Activated naive CD8-positive, alpha-beta T cell treated with anti-CD3 and anti-CD28 coated beads, Interleukin-2, amount 10 ng/mL, durations not matched to agents 7 days and 5 days (primary cell): ENCODE measurements at regions not wholly inside any gene's neighbourhood (a gene's known extent, or its start where the extent isn't known, plus 50 kb on each side); places are given as distances from the start of the nearest gene placed in this dataset.

Experiments used
- ATAC-seq: fragments of 150-1000 bp; cut with Tn5 transposase; one replicate; pipeline ENCODE4 v1.10.0; 2021; ENCODE audit warnings: low read depth, moderate library complexity
- POLR2A ChIA-PET: fragments of 350-600 bp; sonication (Branson Sonifier 250); formaldehyde crosslinking; loops from one replicate; lab custom pipeline; 2021; ENCODE audit warnings: antibody characterized with exemption; lab: Charles Lee
- DNase-seq: peaks from one replicate; pipeline ENCODE4 v3.0.0; 2021
- H3K27ac Mint-ChIP-seq: one replicate; pipeline ENCODE4 v1.8.0; 2022; ENCODE audit warnings: mild to moderate bottlenecking, mixed read lengths
- H3K27me3 Mint-ChIP-seq: one replicate; pipeline ENCODE4 v1.8.0; 2022; ENCODE audit warnings: mild to moderate bottlenecking, moderate library complexity, mixed read lengths
- H3K36me3 Mint-ChIP-seq: one replicate; pipeline ENCODE4 v1.8.0; 2021; ENCODE audit warnings: mild to moderate bottlenecking, mixed read lengths
- H3K4me1 Mint-ChIP-seq: one replicate; pipeline ENCODE4 v1.8.0; 2021; ENCODE audit warnings: mixed read lengths
- H3K4me3 Mint-ChIP-seq: one replicate; pipeline ENCODE4 v1.8.0; 2022; ENCODE audit warnings: mild to moderate bottlenecking, moderate library complexity, mixed read lengths
- H3K9me3 Mint-ChIP-seq: one replicate; pipeline ENCODE4 v1.8.0; 2021; ENCODE audit warnings: mixed read lengths

- POLR2A ChIA-PET = no interaction called here
- Mint-ChIP-seq H3K27me3 (no peaks in the 10 kb centered on the region), H3K4me3 (no peak overlapping the region), H3K27ac (no peak overlapping the region), H3K9me3 (no peaks in the 10 kb centered on the region), H3K4me1 (no peaks in the 10 kb centered on the region), H3K36me3 (peaks cover 25% of the 10 kb centered on the region)
- ATAC-seq (no peak), DNase-seq (no peak)
Observed at GRCh38 chrX:74251006-74251930, 52.7 kb upstream of the ZCCHC13 start.

- POLR2A ChIA-PET = no interaction called here
- Mint-ChIP-seq H3K27me3 (no peaks in the 10 kb centered on the region), H3K27ac (no peak overlapping the region), H3K4me1 (no peaks in the 10 kb centered on the region), H3K36me3 (peaks cover 20% of the 10 kb centered on the region), H3K4me3 (no peak overlapping the region), H3K9me3 (no peaks in the 10 kb centered on the region)
- no peak for DNase-seq
- no peak for ATAC-seq
Observed at GRCh38 chrX:74250574-74250973, 53.4 kb upstream of the ZCCHC13 start.

- POLR2A ChIA-PET = no interaction called here
Observed at GRCh38 chrX:74249963-74250362, 54.0 kb upstream of the ZCCHC13 start.

GRCh38 chrX:74248889-74249288 lies 55.1 kb upstream of the ZCCHC13 start:
- Mint-ChIP-seq H3K4me3 (no peak overlapping the region), H3K27ac (no peak overlapping the region), H3K4me1 (no peaks in the 10 kb centered on the region), H3K9me3 (no peaks in the 10 kb centered on the region), H3K27me3 (no peaks in the 10 kb centered on the region), H3K36me3 (peaks cover 17% of the 10 kb centered on the region)
- POLR2A ChIA-PET = no interaction called here
- DNase-seq (no peak), ATAC-seq (no peak)

More at GRCh38 chrX:74249963-74250362, 54.0 kb upstream of the ZCCHC13 start:
- DNase-seq (no peak), ATAC-seq (no peak)
- Mint-ChIP-seq H3K4me1 (no peaks in the 10 kb centered on the region), H3K9me3 (no peaks in the 10 kb centered on the region), H3K4me3 (no peak overlapping the region), H3K27ac (no peak overlapping the region), H3K36me3 (peaks cover 18% of the 10 kb centered on the region), H3K27me3 (no peaks in the 10 kb centered on the region)

GRCh38 chrX:74246524-74246923 lies 57.5 kb upstream of the ZCCHC13 start:
- no peaks in the 10 kb centered on the region for H3K27me3 Mint-ChIP-seq
- H3K4me3 Mint-ChIP-seq = no peak overlapping the region
- ATAC-seq = no peak
- no peaks in the 10 kb centered on the region for H3K4me1 Mint-ChIP-seq
- POLR2A ChIA-PET = no interaction called here
- no peak overlapping the region for H3K27ac Mint-ChIP-seq
- no peak for DNase-seq
- no peaks in the 10 kb centered on the region for H3K9me3 Mint-ChIP-seq
- peaks cover 14% of the 10 kb centered on the region for H3K36me3 Mint-ChIP-seq

GRCh38 chrX:74242484-74243138 lies 61.4 kb upstream of the ZCCHC13 start:
- Mint-ChIP-seq H3K4me3 (no peak overlapping the region), H3K9me3 (no peaks in the 10 kb centered on the region)

GRCh38 chrX:74242050-74242449 lies 61.9 kb upstream of the ZCCHC13 start:
- POLR2A ChIA-PET = no interaction called here
- no peaks in the 10 kb centered on the region for H3K27me3 Mint-ChIP-seq
- H3K27ac Mint-ChIP-seq = no peak overlapping the region
- no peak overlapping the region for H3K4me3 Mint-ChIP-seq
- ATAC-seq = no peak
- peaks cover 14% of the 10 kb centered on the region for H3K36me3 Mint-ChIP-seq
- H3K9me3 Mint-ChIP-seq = no peaks in the 10 kb centered on the region
- DNase-seq = no peak
- no peaks in the 10 kb centered on the region for H3K4me1 Mint-ChIP-seq

More at GRCh38 chrX:74242484-74243138, 61.4 kb upstream of the ZCCHC13 start:
- no peak for DNase-seq
- ATAC-seq = no peak
- no peaks in the 10 kb centered on the region for H3K4me1 Mint-ChIP-seq
- H3K27me3 Mint-ChIP-seq = no peaks in the 10 kb centered on the region
- POLR2A ChIA-PET = no interaction called here
- H3K36me3 Mint-ChIP-seq = peaks cover 14% of the 10 kb centered on the region
- no peak overlapping the region for H3K27ac Mint-ChIP-seq

- no peaks in the 10 kb centered on the region for H3K9me3 Mint-ChIP-seq
- H3K36me3 Mint-ChIP-seq = peaks cover 8% of the 10 kb centered on the region
- H3K4me3 Mint-ChIP-seq = no peak overlapping the region
- no peaks in the 10 kb centered on the region for H3K4me1 Mint-ChIP-seq
- H3K27me3 Mint-ChIP-seq = no peaks in the 10 kb centered on the region
- H3K27ac Mint-ChIP-seq = no peak overlapping the region
- no peak for DNase-seq
- ATAC-seq = no peak
- POLR2A ChIA-PET = no interaction called here
Observed at GRCh38 chrX:74238771-74239170, 65.2 kb upstream of the ZCCHC13 start.

GRCh38 chrX:74234818-74235217 lies 69.2 kb upstream of the ZCCHC13 start:
- Mint-ChIP-seq H3K9me3 (no peaks in the 10 kb centered on the region), H3K4me1 (no peaks in the 10 kb centered on the region), H3K4me3 (no peak overlapping the region), H3K27me3 (no peaks in the 10 kb centered on the region), H3K36me3 (peaks cover 2% of the 10 kb centered on the region), H3K27ac (no peak overlapping the region)
- no peak for DNase-seq
- ATAC-seq = no peak
- POLR2A ChIA-PET = no interaction called here

- H3K36me3 Mint-ChIP-seq = peaks cover 7% of the 10 kb centered on the region
- ATAC-seq (no peak), DNase-seq (no peak)
- no peak overlapping the region for H3K4me3 Mint-ChIP-seq
- no peaks in the 10 kb centered on the region for H3K4me1 Mint-ChIP-seq
- H3K27ac Mint-ChIP-seq = no peak overlapping the region
- H3K9me3 Mint-ChIP-seq = no peaks in the 10 kb centered on the region
- H3K27me3 Mint-ChIP-seq = no peaks in the 10 kb centered on the region
- POLR2A ChIA-PET = no interaction called here
Observed at GRCh38 chrX:74232859-74233258, 71.1 kb upstream of the ZCCHC13 start.

- Mint-ChIP-seq H3K36me3 (peaks cover 10% of the 10 kb centered on the region), H3K27ac (no peak overlapping the region), H3K9me3 (no peaks in the 10 kb centered on the region), H3K27me3 (no peaks in the 10 kb centered on the region), H3K4me1 (no peaks in the 10 kb centered on the region), H3K4me3 (no peak overlapping the region)
- ATAC-seq (no peak), DNase-seq (no peak)
- POLR2A ChIA-PET = no interaction called here
Observed at GRCh38 chrX:74231625-74232024, 72.4 kb upstream of the ZCCHC13 start.

- Mint-ChIP-seq H3K9me3 (no peaks in the 10 kb centered on the region), H3K36me3 (peaks cover 23% of the 10 kb centered on the region), H3K4me1 (no peaks in the 10 kb centered on the region), H3K4me3 (no peak overlapping the region), H3K27me3 (no peaks in the 10 kb centered on the region), H3K27ac (no peak overlapping the region)
- DNase-seq (no peak), ATAC-seq (no peak)
- POLR2A ChIA-PET = no interaction called here
Observed at GRCh38 chrX:74230094-74230493, 73.9 kb upstream of the ZCCHC13 start.

GRCh38 chrX:74225111-74225510 lies 78.9 kb upstream of the ZCCHC13 start:
- ATAC-seq (no peak), DNase-seq (no peak)
- Mint-ChIP-seq H3K36me3 (peaks cover 36% of the 10 kb centered on the region), H3K4me3 (no peak overlapping the region), H3K4me1 (peaks cover 2% of the 10 kb centered on the region), H3K27me3 (no peaks in the 10 kb centered on the region), H3K27ac (no peak overlapping the region), H3K9me3 (no peaks in the 10 kb centered on the region)
- POLR2A ChIA-PET = no interaction called here

GRCh38 chrX:74220277-74220676 lies 83.7 kb upstream of the ZCCHC13 start:
- DNase-seq (no peak), ATAC-seq (no peak)
- H3K27ac Mint-ChIP-seq = no peak overlapping the region
- no peaks in the 10 kb centered on the region for H3K27me3 Mint-ChIP-seq
- POLR2A ChIA-PET = no interaction called here
- peaks cover 1% of the 10 kb centered on the region for H3K9me3 Mint-ChIP-seq
- H3K36me3 Mint-ChIP-seq = peaks cover 38% of the 10 kb centered on the region
- peaks cover 3% of the 10 kb centered on the region for H3K4me1 Mint-ChIP-seq
- H3K4me3 Mint-ChIP-seq = no peak overlapping the region
